ENCODE measurements at regions not wholly inside any gene's neighbourhood (a gene's known extent, or its start where the extent isn't known, plus 50 kb on each side); places are given as distances from the start of the nearest gene placed in this dataset.

- Histone ChIP-seq H2BK120ac (ENCODE audit: low read depth, low read length) (no peak overlapping the region), H2BK5ac (ENCODE audit: low read depth, low read length, poor library complexity, severe bottlenecking) (no peak overlapping the region), H2AK9ac (replicated peaks; ENCODE audit: low read depth, low read length, poor library complexity) (no peak overlapping the region), H3K79me1 (ENCODE audit: low read depth in 1 of 2, low read length in 2 of 2) (no peaks in the 10 kb centered on the region), H3K4me2 (ENCODE audit: low read depth, low read length) (no peak overlapping the region), H3K9me1 (ENCODE audit: insufficient read depth, low read length) (no peaks in the 10 kb centered on the region), H3K9ac (ENCODE audit: low read depth, low read length) (no peak overlapping the region), H2AFZ (replicated peaks; ENCODE audit: low read length, poor library complexity) (no peak overlapping the region), H3K14ac (replicated peaks; ENCODE audit: low read depth, low read length) (no peak overlapping the region), H3K27me3 (ENCODE audit: control insufficient read depth, insufficient read depth, low read length) (peaks cover 38% of the 10 kb centered on the region), H4K91ac (ENCODE audit: insufficient read depth, low read depth, low read length) (no peak overlapping the region), H2BK20ac (ENCODE audit: low read depth, low read length) (no peak overlapping the region), H3K56ac (ENCODE audit: extremely low read depth, insufficient read depth, low read length) (no peak overlapping the region), H3K4ac (ENCODE audit: low read depth, low read length) (no peak overlapping the region), H3K9me3 (ENCODE audit: control insufficient read depth, insufficient read depth, low read length) (no peaks in the 10 kb centered on the region), H4K8ac (ENCODE audit: low read depth in 2 of 2, low read length in 2 of 2) (no peak overlapping the region), H3K4me1 (ENCODE audit: control insufficient read depth, insufficient read depth, low read length) (peaks cover 3% of the 10 kb centered on the region), H3K23ac (ENCODE audit: low read depth, low read length) (no peak overlapping the region), H2AK5ac (ENCODE audit: low read depth, low read length) (no peak overlapping the region), H2BK15ac (ENCODE audit: low read depth, low read length) (no peak overlapping the region), H3K36me3 (ENCODE audit: control insufficient read depth, insufficient read depth, low read length) (no peaks in the 10 kb centered on the region), H3K27ac (ENCODE audit: insufficient read depth, low read length) (no peak overlapping the region), H3K18ac (ENCODE audit: low read depth, low read length) (no peak overlapping the region), H4K20me1 (ENCODE audit: insufficient read depth, low read length) (no peaks in the 10 kb centered on the region), H3K4me3 (ENCODE audit: insufficient read depth, low read depth, low read length) (no peak overlapping the region), H4K5ac (ENCODE audit: low read depth, low read length) (no peak overlapping the region)
- intact Hi-C loops (cut with micrococcal nuclease) (no loop called here), in situ Hi-C loops (cut with MboI; ENCODE audit: low sequenced_read_pairs) (no loop called here), dilution Hi-C loops (cut with HindIII; ENCODE audit: low sequenced_read_pairs, unreplicated experiment) (no loop called here)
- TF ChIP-seq ELK1 (IDR thresholded peaks at IDR 0.05; ENCODE audit: borderline replicate concordance, low read depth, low read length) (no peak), CHD1 (IDR thresholded peaks at IDR 0.05; ENCODE audit: low read depth, low read length) (no peak), RCOR1 (IDR thresholded peaks at IDR 0.05; ENCODE audit: insufficient replicate concordance, low read length) (no peak), RAD21 (IDR thresholded peaks at IDR 0.05; ENCODE audit: low read length) (no peak), NFE2L2 (IDR thresholded peaks at IDR 0.05; ENCODE audit: low read depth, low read length) (no peak), SMC3 (IDR thresholded peaks at IDR 0.05; ENCODE audit: low read depth, low read length) (no peak), POLR2A (IDR thresholded peaks at IDR 0.05; ENCODE audit: low read depth, low read length) (no peak), RFX5 (IDR thresholded peaks at IDR 0.05; ENCODE audit: low read depth, low read length) (no peak), MAFK (IDR thresholded peaks at IDR 0.05; ENCODE audit: low read depth, low read length) (no peak), CEBPB (IDR thresholded peaks at IDR 0.05; ENCODE audit: low read depth, low read length) (no peak)
- TF ChIP-seq, protein P1, sequence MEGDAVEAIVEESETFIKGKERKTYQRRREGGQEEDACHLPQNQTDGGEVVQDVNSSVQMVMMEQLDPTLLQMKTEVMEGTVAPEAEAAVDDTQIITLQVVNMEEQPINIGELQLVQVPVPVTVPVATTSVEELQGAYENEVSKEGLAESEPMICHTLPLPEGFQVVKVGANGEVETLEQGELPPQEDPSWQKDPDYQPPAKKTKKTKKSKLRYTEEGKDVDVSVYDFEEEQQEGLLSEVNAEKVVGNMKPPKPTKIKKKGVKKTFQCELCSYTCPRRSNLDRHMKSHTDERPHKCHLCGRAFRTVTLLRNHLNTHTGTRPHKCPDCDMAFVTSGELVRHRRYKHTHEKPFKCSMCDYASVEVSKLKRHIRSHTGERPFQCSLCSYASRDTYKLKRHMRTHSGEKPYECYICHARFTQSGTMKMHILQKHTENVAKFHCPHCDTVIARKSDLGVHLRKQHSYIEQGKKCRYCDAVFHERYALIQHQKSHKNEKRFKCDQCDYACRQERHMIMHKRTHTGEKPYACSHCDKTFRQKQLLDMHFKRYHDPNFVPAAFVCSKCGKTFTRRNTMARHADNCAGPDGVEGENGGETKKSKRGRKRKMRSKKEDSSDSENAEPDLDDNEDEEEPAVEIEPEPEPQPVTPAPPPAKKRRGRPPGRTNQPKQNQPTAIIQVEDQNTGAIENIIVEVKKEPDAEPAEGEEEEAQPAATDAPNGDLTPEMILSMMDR (conservative IDR thresholded peaks at IDR 0.05; ENCODE audit: low read depth, low read length): no peak
- no peak for DNase-seq
- ChIA-PET CTCF (no interaction called here), POLR2A (ENCODE audit: unreplicated experiment) (no interaction called here)
- ATAC-seq (ENCODE audit: low read depth): no peak
- 75% methylated on average over 2 of the region's 7 CpGs; no CpG with 5 or more reads in 1 of the 2 experiments for WGBS, 2 experiments (ENCODE audit: extremely low coverage in 2 of 2, insufficient read length in 1 of 2)
- BruUV-seq (replicated peaks): no TSS peak
Measured at GRCh38 chr12:11981121-11981733, 89.5 kb upstream of the BCL2L14 start.

All from IMR-90 (cell line).